Sigmoid colon (tissue), 6 donors: ENCODE measurements at regions not wholly inside any gene's neighbourhood (a gene's known extent, or its start where the extent isn't known, plus 50 kb on each side); places are given as distances from the start of the nearest gene placed in this dataset.

ENCODE experiments used
- DNase-seq: peaks from one replicate; pipeline ENCODE4 v3.0.0-alpha.2; 2019
- H3K27ac ChIP-seq, 4 donors: fragments of 200-600 bp; sonication (generic); one replicate each; pipeline ENCODE4 v1.5.1; 2016 to 2019; ENCODE audit warnings: mild to moderate bottlenecking in 1 of 4
- H3K27me3 ChIP-seq, 3 donors: fragments of 200-600 bp; sonication (generic); one replicate each; pipeline ENCODE4 v1.5.1; 2019; ENCODE audit warnings: mild to moderate bottlenecking in 1 of 3
- H3K36me3 ChIP-seq, 4 donors: fragments of 200-600 bp; sonication (generic); one replicate each; pipeline ENCODE4 v1.5.1; 2016 to 2019
- H3K4me1 ChIP-seq, 4 donors: fragments of 200-600 bp; sonication (generic); one replicate each; pipeline ENCODE4 v1.5.1; 2017 to 2019
- H3K4me3 ChIP-seq, 4 donors: fragments of 200-600 bp; sonication (generic); one replicate each; pipeline ENCODE4 v1.5.1; 2017 to 2019; ENCODE audit warnings: mild to moderate bottlenecking in 2 of 4, moderate library complexity in 1 of 4
- H3K9me3 ChIP-seq, 4 donors: fragments of 200-600 bp in 3 of 4; sonication (generic) in 3 of 4; one replicate each; pipeline versions ENCODE4 v1.5.1 to v1.6.1; 2013 to 2019
- CTCF ChIP-seq, 4 experiments: fragments of 450-650 bp in 3 of 4; fragments of 200-600 bp in 1 of 4; IDR thresholded peaks; one replicate each; pipeline ENCODE4 v1.5.1; 2016 to 2019; ENCODE audit warnings: antibody characterized with exemption in 4 of 4, mild to moderate bottlenecking in 3 of 4, moderate library complexity in 2 of 4
- EP300 ChIP-seq, 4 donors: sonication (generic); formaldehyde crosslinking; IDR thresholded peaks; one replicate each; pipeline ENCODE4 v1.6.1; 2017; ENCODE audit warnings: antibody characterized with exemption in 4 of 4
- POLR2A ChIP-seq, 2 donors: fragments of 450-650 bp; IDR thresholded peaks; one replicate each; pipeline ENCODE4 v1.6.1; 2016; ENCODE audit warnings: antibody characterized with exemption in 2 of 2, mild to moderate bottlenecking in 2 of 2, moderate library complexity in 2 of 2
- POLR2AphosphoS5 ChIP-seq, 4 donors: sonication (generic); formaldehyde crosslinking; IDR thresholded peaks; one replicate each; pipeline ENCODE4 v1.6.1; 2017; ENCODE audit warnings: antibody characterized with exemption in 4 of 4
- WGBS, 2 donors: extraction: QIAGEN DNeasy Blood & Tissue Kit; methylation state at CpG; one replicate each; pipeline ENCODE4 v1.1.7; 2013; 5-methylcytosine and 5-hydroxymethylcytosine counted together
- intact Hi-C: fragments of 100-400 bp; cut with DNase I; formaldehyde crosslinking; loops from one replicate; pipeline ENCODE4 v1.15.1; 2023
- donor health status: healthy with polysubstance abuse.
- donor health status: healthy.

GRCh38 chr7:12102527-12102926 is 108.6 kb upstream of the TMEM106B start:
- no peaks in the 10 kb centered on the region for H3K36me3 ChIP-seq
- no peaks in the 10 kb centered on the region for H3K9me3 ChIP-seq
- TF ChIP-seq EP300 (IDR thresholded peaks at IDR 0.05) (no peak), CTCF (IDR thresholded peaks at IDR 0.05) (no peak)
- DNase-seq = no peak
- H3K27me3 ChIP-seq = no peaks in the 10 kb centered on the region
- intact Hi-C loops = no loop called here
- no peak overlapping the region for H3K4me3 ChIP-seq
- H3K27ac ChIP-seq = no peak overlapping the region
- 68 to 83% methylated on average over 3 of the region's 3 CpGs for WGBS, 2 donors
- H3K4me1 ChIP-seq = peaks cover 0 to 7% (median 3%) of the 10 kb centered on the region in 4 donors

- no peak overlapping the region for H3K4me3 ChIP-seq
- H3K27ac ChIP-seq = no peak overlapping the region
- no peaks in the 10 kb centered on the region for H3K36me3 ChIP-seq
- H3K27me3 ChIP-seq = no peaks in the 10 kb centered on the region
- no peak for DNase-seq
- peaks cover 0 to 21% (median 14%) of the 10 kb centered on the region in 4 donors for H3K4me1 ChIP-seq
- no peaks in the 10 kb centered on the region for H3K9me3 ChIP-seq
- intact Hi-C loops = no loop called here
- TF ChIP-seq POLR2AphosphoS5 (IDR thresholded peaks at IDR 0.05) (no peak), CTCF (IDR thresholded peaks at IDR 0.05) (no peak), POLR2A (IDR thresholded peaks at IDR 0.05) (no peak), EP300 (IDR thresholded peaks at IDR 0.05) (no peak)
Measured at GRCh38 chr7:12103948-12104347, 107.1 kb upstream of the TMEM106B start.

GRCh38 chr7:12107381-12107780 is 103.7 kb upstream of the TMEM106B start:
- H3K9me3 ChIP-seq = no peaks in the 10 kb centered on the region
- TF ChIP-seq POLR2AphosphoS5 (IDR thresholded peaks at IDR 0.05) (no peak), EP300 (IDR thresholded peaks at IDR 0.05) (no peak), POLR2A (IDR thresholded peaks at IDR 0.05) (no peak), CTCF (IDR thresholded peaks at IDR 0.05) (no peak)
- no peak for DNase-seq
- H3K27ac ChIP-seq = peak overlapping the region in 3 of 4 donors; percentile 16 to 55 (median 33)
- H3K4me1 ChIP-seq = peaks cover 0 to 31% (median 25%) of the 10 kb centered on the region in 4 donors
- WGBS, 2 donors = 48 to 60% methylated on average over 2 of the region's 2 CpGs
- intact Hi-C loops = no loop called here
- H3K4me3 ChIP-seq = no peak overlapping the region
- H3K27me3 ChIP-seq = no peaks in the 10 kb centered on the region
- no peaks in the 10 kb centered on the region for H3K36me3 ChIP-seq

- intact Hi-C loops = no loop called here
- no peak for DNase-seq
- H3K4me3 ChIP-seq = peak overlapping the region in 1 of 4 donors; percentile 6
- TF ChIP-seq EP300 (IDR thresholded peaks at IDR 0.05) (no peak), POLR2A (IDR thresholded peaks at IDR 0.05) (no peak), POLR2AphosphoS5 (IDR thresholded peaks at IDR 0.05) (peak in 1 of 4 donors; percentile 10)
- WGBS, 2 donors = 12 to 41% methylated on average over 3 of the region's 3 CpGs
- H3K9me3 ChIP-seq = no peaks in the 10 kb centered on the region
- H3K36me3 ChIP-seq = no peaks in the 10 kb centered on the region
- H3K4me1 ChIP-seq = peaks cover 0 to 31% (median 25%) of the 10 kb centered on the region in 4 donors
- peak overlapping the region in 3 of 4 donors; percentile 16 to 55 (median 33) for H3K27ac ChIP-seq
- no peaks in the 10 kb centered on the region for H3K27me3 ChIP-seq
Measured at GRCh38 chr7:12107841-12108254, 103.2 kb upstream of the TMEM106B start.

- intact Hi-C loops = loop anchor here (5.0 kb wide), 1 partner anchor 102 kb away; the partner anchor contains the start of gene TMEM106B
- Histone ChIP-seq H3K9me3 (no peaks in the 10 kb centered on the region), H3K4me3 (no peak overlapping the region), H3K4me1 (peaks cover 0 to 31% (median 25%) of the 10 kb centered on the region in 4 donors), H3K27me3 (no peaks in the 10 kb centered on the region), H3K36me3 (no peaks in the 10 kb centered on the region), H3K27ac (peak overlapping the region in 1 of 4 donors; percentile 80)
- no peak for DNase-seq
- 25 to 75% methylated on average over 3 of the region's 3 CpGs for WGBS, 2 donors
- TF ChIP-seq POLR2A (IDR thresholded peaks at IDR 0.05) (no peak), POLR2AphosphoS5 (IDR thresholded peaks at IDR 0.05) (no peak), CTCF (IDR thresholded peaks at IDR 0.05) (no peak), EP300 (IDR thresholded peaks at IDR 0.05) (no peak)
Measured at GRCh38 chr7:12110425-12110824, 100.7 kb upstream of the TMEM106B start.
